ENCODE measurements at regions not wholly inside any gene's neighbourhood (a gene's known extent, or its start where the extent isn't known, plus 50 kb on each side); places are given as distances from the start of the nearest gene placed in this dataset.

DNA sequence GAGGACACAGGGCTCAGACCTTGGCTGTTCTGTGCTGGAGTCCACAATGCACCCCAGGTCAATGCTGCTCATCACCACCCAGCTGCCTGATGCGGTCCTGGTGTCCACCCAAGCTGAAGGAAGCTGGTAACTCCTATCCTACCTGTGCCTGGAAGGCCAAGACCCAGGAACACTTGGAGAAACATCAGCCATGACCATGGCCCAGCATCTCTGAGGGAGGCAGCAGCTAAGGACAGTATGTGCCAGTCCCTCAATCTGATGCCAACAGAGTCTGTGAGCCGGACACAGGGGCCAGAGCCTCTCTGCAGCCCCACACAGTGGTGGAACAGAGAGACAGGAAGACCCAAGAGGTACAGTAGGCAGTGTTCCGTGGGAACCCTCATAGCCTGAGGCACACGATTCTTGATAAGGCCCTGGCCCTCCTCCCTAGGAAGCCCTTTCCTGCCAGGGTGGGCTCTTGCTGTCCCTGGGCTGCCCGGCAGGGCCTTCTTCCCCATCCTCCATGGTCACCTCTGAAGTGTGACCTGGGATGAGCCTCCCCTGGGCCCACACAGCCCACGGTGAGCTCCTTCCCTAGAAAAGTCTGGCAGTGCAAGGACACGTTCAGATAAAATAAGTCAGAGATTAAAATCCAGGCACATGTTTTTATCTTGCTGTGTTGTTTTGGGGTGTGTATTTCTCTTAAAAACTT lies 170.7 kb downstream of the THBS2 start:
- no peak for DNase-seq (ENCODE audit: low read depth in 2 of 2)

DNA sequence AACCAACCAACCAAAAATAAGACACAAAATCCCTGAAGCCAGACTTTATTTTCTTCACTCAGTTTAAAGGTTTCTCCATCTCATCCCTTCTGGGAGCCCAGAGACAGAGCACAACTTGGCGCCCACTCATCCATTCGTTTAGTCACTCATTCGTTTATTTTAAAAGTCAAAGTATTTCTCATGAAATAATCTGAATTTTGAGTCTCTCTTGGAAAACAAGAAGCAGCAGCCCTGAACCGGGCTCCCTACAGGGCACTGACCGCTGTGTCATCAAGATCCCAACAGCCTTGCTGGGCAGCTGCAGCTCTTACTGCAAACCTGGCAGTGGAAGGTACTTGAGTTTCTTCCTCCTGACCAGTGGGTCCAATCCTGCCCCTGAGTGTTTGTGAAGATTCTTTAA lies 171.6 kb downstream of the THBS2 start:
- DNase-seq (ENCODE audit: low read depth in 2 of 2) = no peak

DNA sequence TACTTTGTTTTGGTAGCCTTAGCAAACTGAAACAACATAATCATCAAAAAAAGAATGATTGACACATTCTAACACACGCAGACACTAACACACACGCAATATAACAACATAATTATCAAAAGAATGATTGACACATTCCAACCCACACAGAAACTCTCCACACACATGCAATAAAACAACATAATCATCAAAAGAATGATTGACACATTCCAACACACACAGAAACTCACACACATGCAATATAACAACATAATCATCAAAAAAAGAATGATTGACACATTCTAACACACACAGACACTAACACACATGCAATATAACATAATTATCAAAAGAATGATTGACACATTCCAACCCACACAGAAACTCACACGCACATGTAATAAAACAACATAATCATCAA lies 172.4 kb downstream of the THBS2 start:
- DNase-seq (ENCODE audit: low read depth in 2 of 2) = no peak

DNA sequence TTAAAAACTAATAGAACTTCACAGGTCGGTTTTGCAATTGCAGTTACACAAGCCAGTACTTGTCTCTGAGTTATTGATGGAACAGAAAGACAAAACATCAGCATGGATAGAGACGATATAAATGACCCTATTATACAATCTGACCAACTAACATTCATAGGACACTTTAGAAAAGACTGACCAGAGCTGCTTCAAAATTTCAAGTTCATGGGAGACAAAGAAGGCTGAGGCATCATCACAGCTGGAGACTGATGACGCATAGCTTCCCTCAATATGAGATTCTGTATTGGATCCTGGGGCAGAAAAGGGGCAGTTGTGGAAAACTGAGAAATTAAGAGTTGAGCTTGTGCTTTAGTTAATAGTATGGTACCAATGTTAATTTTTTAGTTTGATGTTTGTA lies 174.0 kb downstream of the THBS2 start:
- no peak for DNase-seq (ENCODE audit: low read depth in 2 of 2)

DNA sequence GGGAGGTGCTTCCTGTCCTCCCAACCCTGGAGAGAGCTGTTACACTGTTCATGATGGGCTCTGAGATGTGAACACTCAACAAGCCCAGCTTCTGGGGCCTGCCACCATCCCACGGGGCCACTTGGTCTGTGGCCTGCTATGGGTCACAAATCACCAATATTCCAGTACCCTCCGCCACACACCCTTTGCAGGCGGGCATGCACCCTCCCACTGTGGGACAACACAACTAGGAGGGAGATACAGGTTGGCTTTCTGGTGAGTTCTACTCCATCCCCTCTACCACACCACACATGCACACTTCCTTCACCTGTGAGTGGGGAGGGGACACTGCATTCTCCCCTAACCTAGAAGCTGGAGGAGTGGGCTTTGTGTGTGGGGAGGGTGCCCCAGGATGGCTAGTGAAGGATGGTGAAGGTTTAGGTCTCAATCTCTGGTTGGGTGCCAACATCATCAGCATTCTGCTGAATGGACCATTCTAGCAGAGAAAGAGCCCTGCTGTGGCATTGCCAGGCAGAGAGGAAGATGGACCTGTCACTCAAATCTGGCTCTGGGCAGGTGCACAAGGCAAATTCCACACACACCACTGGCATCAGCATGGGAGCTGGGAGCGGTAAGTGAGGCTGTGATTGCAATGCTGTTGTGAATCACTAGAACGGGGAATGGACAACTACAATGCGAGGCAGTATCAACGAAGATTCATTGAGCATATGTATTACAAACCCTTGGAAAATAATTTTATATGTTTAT lies 175.1 kb downstream of the THBS2 start:
- DNase-seq (ENCODE audit: low read depth in 2 of 2) = no peak

DNA sequence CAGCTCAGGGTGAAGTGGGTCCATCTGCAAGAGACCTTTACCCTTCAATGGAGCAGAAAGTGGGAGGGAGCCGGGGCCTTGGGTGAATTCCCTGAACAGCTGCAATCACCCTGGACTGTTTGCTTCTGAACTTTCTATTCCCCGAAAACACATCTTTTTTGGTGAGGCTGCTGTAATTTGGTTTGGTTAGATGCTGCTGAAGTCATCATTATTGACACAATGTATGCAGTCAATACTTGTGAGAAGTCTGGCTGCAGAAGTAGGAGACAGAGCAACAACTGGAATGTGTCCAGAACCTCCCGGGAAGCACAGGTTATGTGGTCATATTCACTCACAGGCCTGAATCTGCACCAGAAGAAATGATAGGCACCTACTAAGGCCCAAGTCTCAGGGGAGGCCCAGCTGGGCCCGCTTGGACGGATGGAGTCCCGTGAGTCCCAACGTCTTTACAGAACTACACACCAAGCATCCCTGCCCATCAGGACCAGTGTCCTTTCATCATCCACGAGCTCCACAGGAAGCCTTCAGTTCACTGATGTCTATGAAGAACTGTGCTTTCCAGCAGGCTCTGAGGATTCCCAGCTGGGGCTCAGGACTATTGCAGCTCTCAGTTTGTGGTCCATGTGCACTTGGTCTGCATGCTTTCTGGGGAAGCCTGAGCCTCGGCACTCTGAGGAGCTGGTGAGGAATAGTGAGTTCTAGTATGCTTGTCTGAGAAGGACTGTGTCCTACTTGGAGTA lies 177.6 kb downstream of the THBS2 start:
- no peak for DNase-seq (ENCODE audit: low read depth in 2 of 2)

DNA sequence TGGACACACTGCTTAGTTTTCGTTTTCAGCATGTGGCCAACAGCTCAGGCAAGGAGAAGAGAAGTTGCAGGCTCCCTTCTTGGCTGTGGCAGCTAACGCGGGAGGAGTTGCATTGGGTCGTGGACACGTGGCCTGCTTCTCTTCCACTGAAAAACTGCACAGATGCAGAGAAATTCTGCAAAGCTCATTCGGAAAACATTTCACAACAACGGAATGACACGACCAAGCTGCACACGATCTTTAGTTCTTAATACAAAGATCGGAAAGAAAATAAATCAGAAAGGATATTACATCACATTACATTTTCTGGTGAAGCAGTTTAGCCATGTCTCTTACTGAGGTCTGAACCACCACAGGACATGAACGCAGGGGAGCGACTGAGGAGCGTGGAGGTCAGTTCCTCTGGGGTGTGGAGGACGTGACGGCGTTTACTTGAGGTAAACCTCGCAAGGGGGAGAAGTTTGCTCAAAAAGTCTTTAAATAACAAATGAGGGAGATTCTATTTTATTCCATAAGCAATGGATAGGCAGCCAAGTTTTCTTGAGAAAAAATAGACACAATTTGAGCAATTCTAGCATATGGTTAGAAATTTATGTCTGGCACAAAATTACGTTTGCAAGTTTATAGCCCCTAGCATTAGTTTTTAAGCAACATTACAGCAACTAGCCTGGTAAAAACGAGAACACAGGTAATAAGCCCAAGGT lies 178.3 kb downstream of the THBS2 start:
- no peak for DNase-seq (ENCODE audit: low read depth in 2 of 2)

DNA sequence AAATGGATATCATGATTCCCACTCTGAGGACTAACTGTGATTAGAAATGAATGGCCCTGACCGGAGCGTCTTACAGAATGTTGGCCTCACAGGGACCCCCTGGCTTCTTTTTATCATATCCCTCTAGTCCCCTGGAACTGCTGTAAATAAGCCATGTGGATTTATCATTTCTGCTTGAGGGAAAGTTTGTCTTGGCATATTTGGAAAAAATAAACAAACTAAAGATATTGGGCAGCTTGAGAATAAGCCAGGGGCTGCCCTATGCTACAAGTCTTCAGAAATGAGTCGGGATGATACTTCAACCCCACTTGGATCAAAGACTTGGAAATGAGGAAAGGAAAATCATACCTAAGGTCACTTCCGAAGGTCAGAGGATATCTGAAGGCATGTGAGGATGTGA lies 179.1 kb downstream of the THBS2 start:
- no peak for DNase-seq (ENCODE audit: low read depth in 2 of 2)

DNA sequence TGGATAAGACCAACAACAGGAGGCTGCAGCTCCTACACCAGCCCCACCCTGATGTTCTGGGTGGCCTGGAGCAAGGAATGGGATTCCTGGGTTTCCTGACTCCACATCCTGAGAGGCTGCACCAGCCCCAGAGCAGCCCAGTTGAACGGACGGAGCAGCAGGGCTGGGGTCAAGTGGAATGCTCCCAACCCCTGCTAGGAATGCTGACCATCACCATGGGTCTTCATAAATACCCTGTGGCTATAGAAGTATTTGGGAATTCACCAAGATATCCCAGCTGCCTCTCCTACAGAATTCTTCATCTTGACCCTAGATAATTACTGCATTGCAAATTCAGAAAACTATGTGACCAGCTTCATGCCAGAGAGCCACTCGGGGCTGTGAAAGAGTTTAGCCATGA lies 180.3 kb downstream of the THBS2 start:
- no peak for DNase-seq (ENCODE audit: low read depth in 2 of 2)

DNA sequence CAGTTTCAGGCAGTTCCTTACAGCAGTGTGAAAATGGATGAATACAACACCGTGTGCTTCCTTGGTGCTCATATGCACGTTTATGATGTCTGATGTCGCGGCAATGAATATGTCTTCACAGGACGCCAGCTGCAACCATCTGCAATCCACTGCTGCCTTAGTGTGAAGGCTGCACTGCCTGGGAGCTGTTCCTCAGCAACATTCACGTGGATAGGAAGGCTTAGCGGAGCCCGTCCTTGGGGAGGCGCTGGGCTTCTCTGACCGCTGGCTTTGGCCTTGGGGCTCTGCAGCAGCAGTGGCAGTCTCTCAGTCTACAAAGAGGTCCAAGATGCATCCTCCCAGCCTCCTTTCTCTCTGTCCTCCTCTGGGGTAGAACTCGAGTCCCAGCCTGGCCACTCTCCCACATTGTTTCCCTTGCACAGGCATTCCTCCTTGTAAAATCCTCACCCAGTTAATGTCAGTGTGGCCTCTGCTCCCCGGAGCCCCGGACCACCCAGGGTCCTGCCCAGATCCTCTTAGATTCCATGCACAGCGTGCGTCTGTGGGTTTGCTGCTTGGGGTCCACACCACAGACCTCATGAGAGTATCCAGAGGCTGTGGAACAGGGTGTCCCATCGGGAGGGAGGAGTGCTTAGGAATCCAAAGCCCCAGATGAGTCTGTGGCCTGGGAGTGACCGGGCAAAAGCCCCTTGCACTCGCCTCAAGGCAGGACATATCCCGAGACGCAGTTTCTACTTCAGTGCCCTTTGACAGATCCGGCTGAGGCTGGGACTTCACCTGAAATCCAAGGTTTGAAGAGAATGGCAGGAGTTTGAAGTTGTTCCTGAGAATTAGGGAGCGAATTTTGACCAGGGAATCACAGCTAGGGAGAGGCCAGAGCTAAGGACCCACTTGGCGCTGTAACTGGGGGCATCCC lies 181.3 kb downstream of the THBS2 start:
- no peak for DNase-seq (ENCODE audit: low read depth in 2 of 2)

DNA sequence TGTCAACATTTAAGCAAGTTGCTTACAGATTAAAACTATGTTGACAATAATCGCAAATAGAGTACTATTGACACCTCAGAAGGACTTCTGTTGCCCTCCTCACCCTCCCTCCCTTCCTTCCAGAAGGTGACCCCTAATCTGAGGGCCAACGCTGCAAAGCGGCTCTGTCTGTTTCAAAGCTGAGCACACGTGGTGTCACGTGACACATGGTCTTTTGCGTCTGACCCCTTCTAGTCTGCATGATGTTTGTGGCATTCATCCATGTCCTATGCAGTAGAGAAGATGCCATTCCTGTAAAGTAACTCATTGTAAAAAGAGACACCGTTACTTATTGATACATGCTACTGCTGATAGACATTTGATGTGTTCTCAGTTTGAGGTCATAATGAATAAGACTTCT lies 182.3 kb downstream of the THBS2 start:
- no peak for DNase-seq (ENCODE audit: low read depth in 2 of 2)

DNA sequence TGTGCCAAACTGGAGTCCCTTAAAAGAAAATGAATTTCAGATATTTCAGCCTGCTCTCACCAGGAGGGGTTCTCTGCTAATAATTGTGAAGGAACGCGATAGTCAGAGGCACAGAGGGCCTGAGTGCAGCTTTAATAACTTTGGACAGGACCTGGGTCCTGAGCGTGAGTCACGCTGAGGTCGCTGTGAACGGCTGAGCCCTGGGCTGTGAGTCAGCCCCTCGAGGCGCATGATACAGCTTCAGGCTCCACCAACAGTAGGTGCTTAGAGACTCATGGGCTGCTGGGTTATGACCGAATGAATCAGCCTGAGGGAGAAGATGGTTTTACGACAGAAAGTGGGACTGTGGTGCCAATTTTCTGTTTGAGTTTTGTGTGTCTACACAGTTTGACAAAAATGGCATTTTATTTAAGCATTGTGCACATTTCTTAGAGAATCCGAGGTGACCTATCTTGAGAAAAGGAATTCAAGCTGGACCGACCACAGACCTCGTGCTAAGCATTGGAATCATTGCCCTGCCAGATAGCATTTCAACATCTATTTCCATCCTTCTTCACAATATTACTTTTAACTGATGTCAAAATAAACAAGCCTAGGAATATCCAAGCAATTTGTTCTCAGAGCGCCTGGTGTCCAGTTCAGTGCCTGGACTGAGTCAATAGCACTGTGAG lies 183.0 kb downstream of the THBS2 start:
- no peak for DNase-seq (ENCODE audit: low read depth in 2 of 2)

DNA sequence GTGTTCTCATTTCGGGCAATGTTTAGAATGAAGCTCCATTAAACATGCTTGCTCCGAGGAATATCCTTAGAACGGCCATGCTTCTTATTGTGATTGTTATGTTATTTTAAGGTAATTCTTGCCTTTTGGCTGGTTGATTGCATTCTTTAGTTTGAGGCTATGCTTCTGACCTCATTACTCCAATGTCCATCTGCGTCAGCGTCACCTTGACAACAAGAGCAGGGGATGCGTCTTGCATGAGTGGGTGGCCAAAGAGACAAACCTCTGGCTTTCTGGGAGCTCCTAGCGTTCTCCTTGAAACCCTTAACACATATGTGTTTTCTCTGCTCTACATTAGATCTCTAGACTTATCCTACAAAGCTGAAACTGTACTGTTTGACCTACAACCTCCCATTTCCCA lies 184.3 kb downstream of the THBS2 start:
- DNase-seq (ENCODE audit: low read depth in 2 of 2) = no peak

DNA sequence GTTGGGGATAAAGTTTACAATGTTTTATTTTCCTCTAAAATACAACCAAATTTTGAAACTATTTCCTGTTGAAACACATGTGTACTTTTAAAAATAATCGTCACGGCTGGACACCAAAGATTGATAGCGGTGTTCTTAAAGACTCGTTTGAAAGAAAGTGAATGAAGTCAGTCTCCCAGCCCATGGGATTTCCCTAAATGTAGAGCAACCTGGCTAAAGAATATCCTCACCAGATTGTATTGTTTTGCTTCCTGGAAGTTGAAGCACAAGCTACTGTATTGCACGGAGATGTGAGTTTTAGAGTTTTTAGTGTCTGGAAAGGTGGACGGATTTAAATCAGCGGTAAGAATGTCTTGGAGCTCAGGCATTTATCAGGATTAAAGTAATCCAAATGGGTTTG lies 189.5 kb downstream of the THBS2 start:
- no peak for DNase-seq (ENCODE audit: low read depth in 2 of 2)

DNA sequence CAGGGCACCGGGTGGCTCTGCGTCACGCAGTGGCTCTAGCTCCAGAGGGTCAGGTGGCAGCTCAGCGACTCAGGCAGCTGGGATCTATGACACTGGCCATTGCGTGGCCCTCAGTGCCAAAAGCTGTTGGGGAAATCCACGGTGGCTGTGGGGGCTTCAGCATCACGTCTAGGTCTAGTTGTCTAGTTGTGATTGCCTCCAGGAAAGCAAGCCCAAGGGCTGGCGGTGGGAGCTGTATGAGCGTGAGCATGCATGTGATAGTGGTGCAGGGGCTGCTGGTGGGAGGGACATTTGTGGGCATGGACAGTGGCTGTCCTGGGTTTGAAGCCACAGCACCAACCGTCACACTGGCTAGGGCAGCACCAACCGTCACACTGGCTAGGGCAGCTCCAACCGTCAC lies 191.4 kb downstream of the THBS2 start:
- no peak for DNase-seq (ENCODE audit: low read depth in 2 of 2)

DNA sequence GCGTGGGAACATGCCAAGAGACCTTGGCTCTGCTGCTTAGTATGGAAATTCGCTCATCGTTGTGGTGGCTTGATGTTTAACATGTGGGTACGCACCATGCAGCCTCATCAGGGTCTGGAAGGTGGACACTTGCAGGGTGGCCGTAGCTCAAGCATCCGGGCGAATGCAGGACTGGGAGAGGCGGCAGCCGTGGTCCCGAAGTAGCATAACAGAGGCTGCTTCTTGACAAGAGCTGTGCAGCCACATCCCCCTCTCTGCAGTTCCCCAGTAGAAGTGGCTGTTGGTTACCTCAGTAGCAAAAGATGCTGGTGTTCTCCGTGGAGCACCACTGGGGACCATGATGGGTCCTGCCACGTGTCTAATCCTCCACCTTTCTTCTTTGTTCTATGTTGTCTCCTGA lies 195.0 kb downstream of the THBS2 start:
- no peak for DNase-seq (ENCODE audit: low read depth in 2 of 2)

DNA sequence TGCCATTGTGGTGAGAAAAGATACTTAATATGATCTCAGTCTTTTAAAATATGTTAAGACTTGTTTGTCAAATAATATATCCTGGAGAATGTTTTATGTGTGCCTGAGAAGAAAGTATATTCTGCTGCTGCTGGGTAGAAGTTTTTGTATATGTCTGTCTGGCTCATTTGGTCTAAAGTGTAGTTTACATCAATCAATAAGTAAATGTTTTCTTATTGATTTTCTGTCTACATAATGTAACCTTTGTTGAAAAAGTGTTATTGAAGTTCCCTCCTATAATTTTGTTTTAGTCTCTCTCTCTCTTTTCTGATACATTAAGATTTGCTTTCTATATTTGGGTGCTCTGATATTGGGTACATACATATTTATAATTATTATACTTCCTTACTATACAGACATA lies 201.2 kb downstream of the THBS2 start:
- no peak for DNase-seq (ENCODE audit: low read depth in 2 of 2)

DNA sequence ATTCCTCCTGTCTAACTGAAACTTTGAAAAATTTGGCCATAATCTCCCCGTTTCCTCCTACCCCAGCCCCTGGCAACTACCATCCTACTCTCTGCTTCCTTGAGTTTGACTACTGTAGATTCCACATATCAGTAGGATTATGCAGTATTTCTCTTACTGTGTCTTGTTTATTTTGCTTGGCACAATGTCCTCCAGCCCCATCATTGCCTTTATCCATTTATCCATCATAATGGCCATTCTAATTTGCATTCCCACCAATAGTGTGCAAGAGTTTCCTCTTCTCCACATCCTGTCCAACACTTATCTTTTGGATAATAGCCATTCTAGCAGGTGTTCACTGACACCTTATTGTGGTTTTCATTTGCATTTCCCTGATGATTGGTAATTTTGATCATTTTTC lies 202.3 kb downstream of the THBS2 start:
- no peak for DNase-seq (ENCODE audit: low read depth in 2 of 2)

DNA sequence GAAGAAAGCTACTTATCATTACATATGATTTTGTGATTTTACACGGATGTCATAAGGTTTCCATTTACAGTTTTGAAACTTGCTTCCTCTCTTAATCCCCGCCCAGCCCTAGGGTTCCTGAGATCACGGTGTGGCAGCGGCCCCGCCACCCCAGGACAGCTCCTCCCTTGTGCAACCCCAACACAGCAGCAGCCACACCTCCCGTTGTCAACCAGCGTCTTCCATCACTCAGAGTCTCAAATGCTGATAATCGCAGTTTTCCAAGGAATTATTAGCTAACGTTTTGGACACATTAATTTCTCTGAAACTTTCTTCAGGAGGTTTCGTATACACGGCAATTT lies 204.8 kb downstream of the THBS2 start:
- DNase-seq (ENCODE audit: low read depth in 2 of 2) = no peak

DNA sequence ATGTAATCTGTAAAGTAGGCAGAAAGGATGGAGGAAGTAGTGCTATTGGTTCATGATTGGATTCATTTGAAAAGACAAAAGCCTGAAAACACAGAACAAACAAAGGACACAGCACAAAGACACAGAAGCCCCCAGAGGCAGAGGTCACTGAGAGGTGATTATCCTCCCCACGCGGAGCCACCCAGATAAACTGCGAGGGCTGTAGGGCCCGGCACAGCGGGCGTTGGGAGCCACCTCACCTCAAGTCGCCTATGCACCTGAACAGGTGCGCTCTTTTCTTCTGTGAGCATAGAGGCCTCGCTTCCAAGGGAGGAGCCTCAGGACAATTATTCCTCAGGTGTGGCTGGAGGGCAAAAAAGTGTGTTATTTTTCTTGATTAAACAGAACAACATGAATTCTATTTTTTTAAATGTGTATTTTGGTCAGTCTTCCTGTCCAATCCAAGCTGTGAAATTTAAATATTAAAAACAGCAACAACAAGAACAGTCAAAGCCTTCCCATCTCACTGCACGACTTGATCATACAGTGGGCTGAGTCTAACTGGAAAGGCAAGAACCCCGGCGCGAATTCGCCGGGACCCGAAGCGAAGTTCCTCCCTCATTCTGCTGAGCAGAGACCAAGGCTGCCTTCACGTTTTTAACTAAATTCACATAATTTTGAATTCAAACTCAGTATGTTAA lies 205.3 kb downstream of the THBS2 start:
- DNase-seq (ENCODE audit: low read depth in 2 of 2) = no peak
